AG09309 (cell line): ENCODE measurements at regions not wholly inside any gene's neighbourhood (a gene's known extent, or its start where the extent isn't known, plus 50 kb on each side); places are given as distances from the start of the nearest gene placed in this dataset.

Source experiments
- DNase-seq: peaks from one replicate; pipeline ENCODE4 v3.0.0-alpha.2; 2010; ENCODE audit warnings: low read depth
- H3K4me3 ChIP-seq: 2 replicates; pipeline ENCODE4 v1.5.1; 2011; ENCODE audit warnings: mild to moderate bottlenecking, low read depth, low read length, moderate library complexity; ENCODE audit not compliant: control insufficient read depth
- CTCF ChIP-seq: IDR thresholded peaks from 2 replicates; pipeline ENCODE4 v1.5.1; 2011; ENCODE audit warnings: mild to moderate bottlenecking, low read depth, low read length, inconsistent platforms; ENCODE audit not compliant: insufficient read depth, control insufficient read depth; ENCODE audit errors: missing control alignments

GRCh38 chr15:93360318-93360717 lies 271.3 kb upstream of the RGMA start:
- DNase-seq = no peak
- H3K4me3 ChIP-seq = no peak overlapping the region

DNA sequence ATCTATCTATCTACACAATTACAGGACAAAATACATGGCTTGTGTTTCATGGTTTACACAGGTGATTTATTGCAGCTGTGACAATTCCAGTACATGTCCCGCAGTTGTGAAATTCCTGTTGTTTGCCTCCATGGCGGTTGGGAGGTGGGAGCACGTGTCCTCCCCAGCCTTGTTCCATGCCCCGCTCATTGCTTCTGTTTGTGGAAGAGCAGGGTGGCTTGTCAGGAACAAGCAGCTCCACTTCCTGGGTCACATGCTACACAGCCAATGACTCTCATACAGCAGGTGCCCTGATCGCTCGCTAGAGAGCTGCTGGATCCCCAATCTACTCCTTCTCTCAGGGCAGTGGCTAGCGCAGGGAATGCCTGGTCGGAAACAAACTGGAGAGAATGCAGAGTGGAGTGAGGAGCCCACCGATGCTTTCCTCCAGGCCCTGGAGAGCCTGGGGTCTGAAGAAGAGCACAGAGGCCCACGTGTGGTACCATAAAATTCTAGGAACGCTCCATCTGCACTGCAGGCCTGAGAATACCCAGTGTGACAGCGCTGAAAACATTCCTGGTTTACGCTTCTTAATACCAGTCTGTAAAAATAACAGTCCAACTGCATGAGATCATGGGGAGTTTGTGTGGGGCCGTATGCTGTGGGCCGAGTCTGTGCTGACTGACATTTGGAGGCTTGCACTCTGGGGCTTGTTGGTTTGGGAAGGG lies 270.6 kb upstream of the RGMA start:
- H3K4me3 ChIP-seq = no peak overlapping the region
- no peak for DNase-seq
- no peak for TF ChIP-seq CTCF

More at GRCh38 chr15:93360318-93360717, 271.3 kb upstream of the RGMA start:
- TF ChIP-seq CTCF = no peak

DNA sequence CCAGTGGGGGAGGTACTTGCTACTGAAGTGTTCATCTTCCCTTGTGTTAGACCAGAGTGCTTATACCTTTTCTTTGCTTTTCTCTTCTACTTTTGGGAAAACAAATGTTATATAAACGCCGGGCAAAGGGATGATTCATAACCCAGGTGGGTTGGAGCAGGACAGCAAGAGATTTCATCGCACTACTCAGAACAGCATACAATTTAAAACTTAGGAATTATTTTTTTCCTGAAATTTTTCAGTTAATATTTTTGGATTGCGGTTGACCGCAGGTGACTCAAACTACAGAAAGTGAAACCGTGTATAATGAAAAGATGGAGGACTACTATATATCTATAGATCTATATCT lies 270.0 kb upstream of the RGMA start:
- TF ChIP-seq CTCF = no peak
- no peak for DNase-seq
- H3K4me3 ChIP-seq = no peak overlapping the region

DNA sequence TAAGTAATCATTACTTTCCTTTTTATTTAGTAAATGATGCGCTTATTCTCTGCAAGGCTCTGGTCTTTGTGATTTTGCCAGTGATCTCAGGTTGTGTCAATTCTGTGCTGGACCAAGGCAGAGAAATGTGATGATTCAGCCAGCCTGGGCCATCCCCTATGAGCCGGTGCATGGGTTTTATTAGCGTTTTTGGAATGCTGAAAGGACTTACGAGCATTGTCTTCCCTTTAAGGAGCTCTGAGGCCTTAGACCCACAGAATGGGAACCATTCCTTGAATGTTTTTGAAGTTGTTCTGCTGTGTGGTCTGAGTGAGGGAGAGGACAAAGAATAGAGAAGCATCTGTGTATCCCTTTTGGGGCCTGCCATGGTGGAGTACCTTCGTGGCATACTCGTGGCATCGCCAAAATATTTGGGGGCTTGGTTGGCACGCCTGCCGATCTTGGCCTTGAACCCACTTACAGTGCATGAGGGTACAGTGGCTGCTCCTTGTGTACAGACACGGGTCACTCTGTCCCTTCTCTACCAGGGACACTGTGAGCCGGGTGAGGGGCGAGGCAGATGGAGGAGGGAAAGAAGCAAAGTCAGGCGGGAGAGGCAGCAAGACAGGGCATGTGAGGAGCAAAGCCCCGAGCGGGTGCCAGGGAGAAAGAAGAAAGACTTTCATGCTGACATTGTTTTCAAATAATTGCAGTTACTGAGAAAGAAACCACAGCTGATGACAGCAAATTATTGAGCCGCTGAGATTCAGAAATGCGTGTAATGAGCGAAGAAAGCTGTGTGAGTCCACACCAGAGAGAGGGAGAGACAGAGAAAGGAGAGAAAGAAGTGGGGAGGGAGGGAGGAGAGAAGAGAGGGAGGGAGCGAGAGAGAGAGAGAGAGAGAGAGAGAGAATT lies 269.4 kb upstream of the RGMA start:
- H3K4me3 ChIP-seq = no peak overlapping the region
- TF ChIP-seq CTCF = no peak
- DNase-seq = no peak

DNA sequence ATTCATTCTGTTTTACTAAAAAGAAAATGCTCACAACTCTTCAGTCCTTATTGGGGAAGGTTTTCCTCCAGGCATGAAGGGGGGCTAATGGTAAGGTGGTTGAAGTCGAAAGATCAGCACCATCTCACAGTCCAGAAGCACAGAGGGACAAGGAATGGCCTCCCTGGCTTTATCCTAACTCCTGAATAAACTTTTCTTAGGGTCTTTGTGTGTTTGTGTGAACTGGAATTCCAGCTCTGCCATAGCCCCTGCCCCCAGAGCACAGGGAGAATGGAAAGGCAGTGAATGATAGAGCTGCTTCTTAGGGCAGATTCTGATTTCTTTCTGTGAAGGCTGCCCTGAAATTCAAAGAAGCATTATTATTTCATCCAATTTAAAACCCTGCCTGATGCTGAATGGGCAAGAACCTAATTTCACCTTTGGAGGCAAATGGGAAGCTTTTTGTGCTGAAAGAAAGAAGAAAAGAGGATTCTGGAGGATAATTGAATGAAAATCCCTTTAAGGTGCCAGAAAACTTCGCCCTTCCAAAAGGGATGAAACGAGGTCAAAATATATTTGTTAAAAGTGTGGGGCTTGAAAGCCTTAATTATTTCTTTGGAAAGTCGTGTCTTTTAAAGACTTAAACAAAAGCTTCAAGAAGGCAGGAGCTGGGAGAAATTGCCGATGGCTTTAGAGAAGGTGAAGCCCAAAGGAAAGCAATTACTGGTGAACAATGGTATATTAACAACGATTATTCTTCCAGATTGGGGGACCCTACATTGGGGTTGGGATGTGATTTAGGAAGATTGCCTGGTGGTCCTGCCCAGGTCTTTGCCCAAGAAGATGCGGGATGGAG lies 259.9 kb upstream of the RGMA start:
- DNase-seq = no peak
- no peak for TF ChIP-seq CTCF
- H3K4me3 ChIP-seq = no peak overlapping the region

DNA sequence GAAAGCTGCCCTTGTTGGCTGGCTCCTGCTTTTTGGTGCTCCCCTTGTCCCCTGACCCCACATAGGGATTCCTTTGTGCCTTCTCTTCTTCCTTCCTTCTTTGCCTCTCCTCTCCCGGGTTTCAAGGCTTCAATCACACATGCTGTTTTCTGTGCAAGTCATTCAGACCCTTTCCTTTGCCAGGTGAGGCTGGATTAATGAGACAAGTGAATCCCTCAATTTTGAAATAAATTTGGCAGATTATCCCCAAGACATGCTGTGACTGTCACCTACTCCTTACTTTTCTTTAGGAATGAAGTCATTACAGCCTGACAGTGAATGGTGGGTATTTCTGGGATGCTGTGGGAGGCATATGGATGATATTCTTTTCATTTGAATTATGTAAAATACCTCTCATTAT lies 259.0 kb upstream of the RGMA start:
- TF ChIP-seq CTCF = no peak
- DNase-seq = no peak
- H3K4me3 ChIP-seq = no peak overlapping the region
